NCI-H69 (cell line): ENCODE measurements at regions not wholly inside any gene's neighbourhood (a gene's known extent, or its start where the extent isn't known, plus 50 kb on each side); places are given as distances from the start of the nearest gene placed in this dataset.
"Not testable (repeated sequence)": the region's sequence is repeated elsewhere in the genome, so short reads cannot be mapped to it uniquely, and the experiment has no call there.

Source experiments
- DNase-seq: peaks from one replicate; lab custom pipeline; 2025; lab: John Stamatoyannopoulos, UW

GRCh38 chr3:72628065-72628464 lies 220.2 kb downstream of the SHQ1 start:
- DNase-seq, result peak; percentile 59

- DNase-seq, result no peak
These were observed 221.0 kb downstream of the SHQ1 start for GRCh38 chr3:72627271-72627670.

- DNase-seq, result no peak
These were observed 222.5 kb downstream of the SHQ1 start for GRCh38 chr3:72625602-72626337.

DNA sequence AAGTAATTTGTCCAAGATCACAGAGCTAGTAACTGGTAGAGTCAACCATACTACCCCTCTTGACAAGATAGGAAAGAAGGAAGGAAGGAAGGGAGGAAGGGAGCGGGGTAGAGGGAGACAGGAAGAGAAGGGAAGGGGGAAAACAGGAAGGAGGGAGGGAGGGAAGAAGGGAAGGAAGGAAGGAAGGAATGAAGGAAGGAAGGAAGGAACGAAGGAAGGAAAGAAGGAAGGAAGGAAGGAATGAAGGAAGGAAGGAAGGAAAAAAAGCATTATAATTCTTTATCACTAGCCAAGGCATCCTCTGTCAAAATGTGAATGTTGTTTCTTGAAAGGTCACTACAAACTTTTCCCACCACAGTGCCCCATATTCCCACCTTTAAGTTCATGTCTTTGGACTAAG lies 223.6 kb downstream of the SHQ1 start:
- no peak for DNase-seq

- DNase-seq, result no peak
These were observed 229.5 kb downstream of the SHQ1 start for GRCh38 chr3:72618739-72619138.

DNA sequence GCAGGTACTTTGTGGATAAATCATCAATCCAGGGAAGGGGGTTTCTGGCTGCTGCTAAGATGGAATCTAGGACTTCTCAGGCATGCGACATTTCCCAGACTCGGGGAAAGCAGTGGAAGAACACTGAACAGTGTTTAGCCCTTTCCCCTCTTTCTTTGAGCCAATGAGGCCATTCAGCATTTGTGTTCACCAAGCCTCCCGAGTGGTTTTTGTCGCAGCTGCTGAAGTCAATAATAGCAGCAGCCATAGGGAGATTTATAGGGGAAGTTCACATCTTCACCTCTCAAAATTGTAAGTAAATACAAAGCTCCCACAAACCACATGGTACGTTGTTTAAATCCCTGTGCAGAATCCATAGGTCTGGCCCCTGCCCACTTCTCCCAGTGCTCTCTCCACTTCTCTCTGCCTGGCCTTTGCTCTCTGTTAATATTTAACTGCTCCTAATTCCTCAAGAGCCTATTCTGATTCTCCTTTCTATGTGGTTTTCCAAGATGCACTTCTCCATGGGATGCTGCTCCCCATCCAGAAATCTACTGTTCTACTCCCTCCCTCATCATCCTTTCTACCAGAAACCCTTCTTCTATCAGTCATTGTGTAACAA lies 230.7 kb downstream of the SHQ1 start:
- no peak for DNase-seq

DNA sequence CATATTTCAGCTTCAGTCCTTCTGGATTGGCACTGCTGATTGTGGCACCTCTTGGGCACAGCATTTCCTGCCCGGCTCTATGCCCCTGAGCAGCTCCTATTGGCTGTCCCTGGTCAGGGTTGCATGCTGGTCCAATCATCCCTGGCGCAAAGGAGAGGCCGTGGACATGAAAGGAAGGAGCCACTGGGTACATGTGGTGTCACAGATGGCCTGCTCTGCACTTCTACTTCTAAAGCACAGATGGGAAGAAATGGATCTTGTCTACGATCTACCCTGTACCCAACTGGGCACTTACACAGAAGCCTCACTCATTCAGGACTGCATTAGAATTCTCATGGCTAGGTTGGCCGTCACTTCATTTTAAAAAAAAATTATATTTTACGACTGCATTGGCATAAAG lies 232.5 kb downstream of the SHQ1 start:
- DNase-seq, result no peak

DNA sequence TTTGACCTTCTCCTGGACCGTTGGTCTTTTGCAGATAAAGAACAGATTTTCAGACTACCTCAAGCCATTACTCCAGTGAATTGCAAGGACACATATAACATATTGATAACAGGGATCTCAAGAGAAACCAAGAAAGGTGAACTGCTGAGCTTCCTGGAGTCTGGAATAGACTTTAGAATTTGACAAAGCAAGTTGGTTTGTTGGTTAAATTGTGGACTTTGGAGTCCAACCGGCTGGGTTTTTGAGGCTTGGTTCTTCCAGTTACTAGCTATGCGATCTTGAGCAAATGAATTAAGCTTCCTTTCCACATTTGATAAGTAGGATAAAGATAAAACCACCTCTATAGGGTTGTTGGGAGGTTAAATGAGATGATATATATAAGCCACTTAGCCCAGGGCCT lies 233.1 kb downstream of the SHQ1 start:
- DNase-seq, result no peak

DNA sequence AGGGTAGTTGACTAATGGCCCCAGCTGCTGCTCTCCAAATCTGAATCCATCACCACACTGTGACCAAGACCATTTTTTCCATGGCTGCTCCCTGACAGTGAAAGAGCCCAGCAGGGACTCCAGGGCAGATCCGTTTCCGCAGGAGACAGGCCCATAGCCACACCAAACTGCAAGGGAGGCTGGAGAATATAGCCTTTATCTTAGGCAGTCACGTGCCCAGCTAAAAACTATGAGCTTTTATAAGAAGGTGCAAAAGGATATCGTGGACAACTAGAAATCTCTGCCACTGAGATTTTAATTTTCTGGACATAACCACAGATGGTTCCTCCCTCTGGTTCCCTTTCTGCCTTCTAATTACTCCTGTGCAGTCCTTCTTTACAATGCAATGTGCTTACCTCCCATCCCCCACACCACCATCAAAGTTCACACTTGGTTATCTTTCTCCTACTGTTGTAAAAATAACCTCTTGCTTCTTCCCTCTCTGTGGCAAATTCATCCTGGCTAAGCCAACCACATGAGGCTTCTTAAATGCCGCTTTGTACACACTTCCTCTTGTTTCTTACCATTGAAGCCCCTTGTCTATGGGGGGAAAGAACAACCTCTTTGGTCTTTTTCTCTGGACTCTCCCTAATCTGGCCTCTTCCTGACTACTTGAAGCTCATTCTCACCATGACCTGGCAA lies 233.7 kb downstream of the SHQ1 start:
- DNase-seq, result no peak

DNA sequence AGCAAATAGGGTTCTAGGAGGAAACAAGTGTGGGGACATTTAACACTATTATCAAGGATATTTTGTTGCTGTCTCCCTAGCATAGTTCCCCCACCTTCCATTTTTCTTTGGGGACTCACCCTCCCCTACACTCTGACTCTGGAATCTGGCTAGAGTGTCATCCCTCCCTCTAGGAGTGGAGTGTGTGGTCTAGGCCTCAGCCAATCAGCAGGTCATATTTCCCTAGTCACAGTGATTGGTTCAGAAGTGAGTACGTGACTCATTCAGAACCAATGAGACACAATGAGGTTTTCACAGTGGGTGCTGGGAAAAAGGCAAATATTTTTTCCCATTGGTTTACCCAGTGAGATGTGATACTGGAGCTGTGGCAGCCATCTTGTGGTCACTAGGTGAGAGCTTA lies 234.4 kb downstream of the SHQ1 start:
- no peak for DNase-seq

DNA sequence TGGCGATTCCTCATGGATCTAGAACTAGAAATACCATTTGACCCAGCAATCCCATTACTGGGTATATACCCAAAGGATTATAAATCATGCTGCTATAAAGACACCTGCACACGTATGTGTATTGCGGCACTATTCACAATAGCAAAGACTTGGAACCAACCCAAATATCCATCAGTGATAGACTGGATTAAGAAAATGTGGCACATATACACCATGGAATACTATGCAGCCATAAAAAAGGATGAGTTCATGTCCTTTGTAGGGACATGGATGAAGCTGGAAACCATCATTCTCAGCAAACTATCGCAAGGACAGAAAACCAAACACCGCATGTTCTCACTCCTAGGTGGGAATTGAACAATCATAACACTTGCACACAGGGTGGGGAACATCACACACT lies 239.1 kb downstream of the SHQ1 start:
- not testable (repeated sequence) for DNase-seq

- peak; percentile 12 for DNase-seq
These were observed 242.0 kb downstream of the SHQ1 start for GRCh38 chr3:72606005-72606800.

DNA sequence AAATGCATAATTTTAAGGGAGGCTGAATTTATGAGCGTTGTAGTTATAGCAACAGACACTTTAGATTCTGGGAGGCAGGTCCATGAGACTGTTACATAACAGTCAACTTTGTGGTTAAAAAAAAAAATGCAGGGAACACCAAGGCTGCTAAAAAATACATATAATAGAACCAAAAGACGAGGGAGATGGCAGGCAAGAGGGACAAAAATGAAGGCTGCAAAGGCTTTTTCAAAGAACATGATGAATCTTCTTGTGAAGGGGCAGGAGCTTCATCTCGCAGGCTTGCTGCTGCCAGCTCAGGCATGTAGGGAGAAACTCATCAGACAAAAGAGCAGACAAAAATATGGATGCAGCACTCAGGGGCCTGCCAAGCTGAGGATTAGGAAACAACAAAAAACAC lies 243.9 kb downstream of the SHQ1 start:
- no peak for DNase-seq

GRCh38 chr3:72601983-72602750 lies 246.1 kb downstream of the SHQ1 start:
- DNase-seq, result no peak

- DNase-seq, result no peak
These were observed 247.2 kb downstream of the SHQ1 start for GRCh38 chr3:72601060-72601459.

DNA sequence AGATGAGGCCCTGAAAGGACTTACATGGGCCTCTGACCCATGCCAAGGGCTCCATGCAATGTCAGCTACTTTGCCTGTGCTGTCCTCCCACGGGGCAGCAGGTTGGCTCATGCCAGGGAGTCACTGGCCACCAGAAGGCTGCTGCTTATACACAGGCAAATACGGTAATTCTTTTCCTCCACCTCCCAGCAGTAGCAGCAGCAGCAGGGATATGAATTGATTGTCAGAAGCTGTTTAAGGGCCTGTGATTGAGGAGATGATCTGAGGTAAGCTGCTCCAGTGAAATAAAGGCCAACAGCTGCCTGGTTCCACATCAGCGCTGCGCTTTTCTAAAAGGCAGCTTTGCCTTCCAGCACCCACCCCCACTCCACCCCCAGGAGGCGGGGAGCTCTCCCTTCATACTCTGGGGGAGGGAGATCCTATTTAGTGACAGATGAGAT lies 250.5 kb downstream of the SHQ1 start:
- peak; percentile 79 for DNase-seq

GRCh38 chr3:72597043-72597442 lies 251.2 kb downstream of the SHQ1 start:
- DNase-seq, result no peak

GRCh38 chr3:72595927-72596610 lies 252.2 kb downstream of the SHQ1 start:
- no peak for DNase-seq

DNA sequence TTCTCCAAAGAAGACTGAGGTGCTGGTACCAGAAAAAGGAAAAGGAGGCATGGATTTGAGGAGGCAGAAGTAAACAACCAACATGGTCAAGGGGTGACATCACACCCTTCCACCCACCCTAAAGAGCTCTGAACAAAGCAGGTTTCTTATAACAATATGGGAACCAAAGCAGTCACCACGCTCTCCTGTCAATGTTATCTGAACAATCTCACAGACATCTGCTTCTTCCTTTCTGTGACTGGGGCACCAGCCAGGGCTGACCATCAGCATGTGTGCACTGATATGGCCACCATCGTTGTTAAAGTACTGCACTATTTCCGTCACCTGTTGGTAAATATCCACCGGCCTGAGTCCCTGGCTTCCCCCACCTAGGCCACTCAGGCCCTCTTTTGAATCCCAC lies 252.9 kb downstream of the SHQ1 start:
- DNase-seq, result no peak

DNA sequence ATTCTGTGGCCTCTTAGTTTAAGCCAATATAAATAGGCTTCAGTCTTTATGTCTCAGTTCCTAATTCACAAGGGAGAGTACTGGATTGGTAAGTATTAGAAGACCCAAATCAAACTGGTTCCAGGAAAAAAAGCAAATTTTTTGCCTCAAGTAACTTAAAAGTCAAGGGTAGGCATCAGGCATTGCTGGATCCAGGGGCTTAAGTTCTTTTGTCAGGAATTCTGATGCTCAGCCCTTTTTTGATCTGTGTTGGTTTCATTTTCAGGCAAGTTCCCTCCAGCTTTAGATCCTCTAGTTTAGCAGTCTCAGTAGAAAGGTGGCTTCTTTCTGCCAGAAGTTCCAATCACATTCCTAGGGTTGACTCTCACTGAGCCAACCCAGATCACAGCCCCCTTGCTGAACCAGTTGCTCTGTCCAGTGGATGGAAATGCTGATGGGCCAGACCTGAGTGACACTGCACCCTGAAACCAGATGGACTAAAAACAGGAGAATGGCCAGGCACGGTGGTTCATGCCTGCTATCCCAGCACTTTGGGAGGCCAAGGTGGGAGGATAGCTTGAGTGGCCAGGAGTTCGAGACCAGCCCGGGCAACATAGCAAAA lies 253.5 kb downstream of the SHQ1 start:
- no peak for DNase-seq
